Ammon's horn (tissue), 1 donor: ENCODE measurements at regions not wholly inside any gene's neighbourhood (a gene's known extent, or its start where the extent isn't known, plus 50 kb on each side); places are given as distances from the start of the nearest gene placed in this dataset.
"Not testable (repeated sequence)": the region's sequence is repeated elsewhere in the genome, so short reads cannot be mapped to it uniquely, and the experiment has no call there.

Experiments
- DNase-seq: peaks from one replicate; pipeline ENCODE4 v3.0.0-alpha.2; 2016; ENCODE audit warnings: low spot score

DNA sequence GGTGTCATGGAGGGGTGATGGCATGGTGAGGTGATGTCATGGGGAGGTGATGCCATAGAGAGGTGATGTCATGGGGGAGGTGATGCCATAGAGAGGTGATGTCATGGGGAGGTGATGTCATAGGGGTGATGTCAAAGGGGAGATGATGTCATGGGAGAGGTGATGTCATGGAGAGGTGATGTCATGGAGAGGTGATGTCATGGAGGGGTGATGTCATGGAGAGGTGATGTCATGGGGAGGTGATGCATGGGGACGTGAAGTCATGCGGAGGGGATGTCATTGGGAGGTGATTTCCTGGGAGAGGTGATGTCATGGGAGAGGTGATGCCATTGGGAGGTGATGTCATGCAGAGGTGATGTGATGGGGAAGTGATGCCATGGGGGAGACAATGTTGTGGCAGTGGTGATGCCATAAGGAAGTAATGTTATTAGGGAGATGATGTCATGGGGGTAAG lies 92.1 kb upstream of the C1orf174 start:
- no peak for DNase-seq

GRCh38 chr1:3992746-3993145 lies 92.7 kb upstream of the C1orf174 start:
- no peak for DNase-seq

DNA sequence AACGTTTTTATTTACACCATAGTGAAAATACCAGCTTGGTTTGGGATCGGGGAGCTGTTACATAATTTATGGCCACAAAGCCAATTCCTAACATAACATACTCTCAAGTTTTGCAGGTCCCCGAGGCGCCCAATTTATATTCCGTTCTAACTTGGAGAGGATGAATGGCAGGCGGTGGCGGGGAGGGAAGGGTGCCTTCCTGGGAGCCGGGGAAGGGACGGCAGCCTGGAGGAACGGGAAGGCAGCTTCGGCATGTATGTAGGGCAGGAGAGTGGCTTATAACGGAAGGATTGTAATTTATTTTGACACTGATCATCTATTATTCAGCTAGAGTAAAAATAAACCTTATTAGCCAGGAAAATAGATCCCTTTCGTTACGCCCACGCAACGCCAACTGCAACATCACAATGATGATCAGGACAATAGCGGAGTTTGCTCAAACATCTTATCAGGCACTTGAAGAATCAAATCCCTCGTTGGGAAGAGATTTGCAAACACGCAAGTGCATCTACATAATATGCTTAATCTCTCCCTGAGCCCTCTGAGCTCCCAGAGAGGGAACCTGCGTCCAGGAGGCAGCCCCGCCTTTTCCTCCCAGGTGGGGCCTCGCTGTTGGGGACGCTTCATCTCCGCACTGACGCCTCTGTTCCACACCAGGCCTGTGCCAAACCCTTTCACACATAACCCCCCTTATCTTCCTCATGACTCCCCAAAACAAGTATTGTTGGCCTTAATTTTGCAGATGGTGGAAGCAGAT lies 93.7 kb upstream of the C1orf174 start:
- DNase-seq = no peak

GRCh38 chr1:3995141-3995780 lies 95.2 kb upstream of the C1orf174 start:
- no peak for DNase-seq

GRCh38 chr1:3996846-3997705 lies 97.0 kb upstream of the C1orf174 start:
- DNase-seq = no peak

GRCh38 chr1:3998086-3998485 lies 98.0 kb upstream of the C1orf174 start:
- DNase-seq = no peak

DNA sequence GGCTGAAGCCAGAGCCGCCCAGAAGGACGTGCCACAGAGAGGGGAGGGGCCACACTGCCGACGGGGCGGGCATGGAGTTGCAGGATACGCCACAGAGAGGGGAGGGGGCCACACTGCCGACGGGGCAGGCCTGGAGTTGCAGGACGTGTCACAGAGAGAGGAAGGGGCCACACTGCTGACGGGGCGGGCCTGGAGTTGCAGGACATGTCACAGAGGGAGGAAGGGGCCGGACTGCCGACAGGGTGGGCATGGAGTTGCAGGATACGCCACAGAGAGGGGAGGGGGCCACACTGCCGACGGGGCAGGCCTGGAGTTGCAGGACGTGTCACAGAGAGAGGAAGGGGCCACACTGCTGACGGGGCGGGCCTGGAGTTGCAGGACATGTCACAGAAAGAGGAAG lies 99.4 kb upstream of the C1orf174 start:
- not testable (repeated sequence) for DNase-seq

DNA sequence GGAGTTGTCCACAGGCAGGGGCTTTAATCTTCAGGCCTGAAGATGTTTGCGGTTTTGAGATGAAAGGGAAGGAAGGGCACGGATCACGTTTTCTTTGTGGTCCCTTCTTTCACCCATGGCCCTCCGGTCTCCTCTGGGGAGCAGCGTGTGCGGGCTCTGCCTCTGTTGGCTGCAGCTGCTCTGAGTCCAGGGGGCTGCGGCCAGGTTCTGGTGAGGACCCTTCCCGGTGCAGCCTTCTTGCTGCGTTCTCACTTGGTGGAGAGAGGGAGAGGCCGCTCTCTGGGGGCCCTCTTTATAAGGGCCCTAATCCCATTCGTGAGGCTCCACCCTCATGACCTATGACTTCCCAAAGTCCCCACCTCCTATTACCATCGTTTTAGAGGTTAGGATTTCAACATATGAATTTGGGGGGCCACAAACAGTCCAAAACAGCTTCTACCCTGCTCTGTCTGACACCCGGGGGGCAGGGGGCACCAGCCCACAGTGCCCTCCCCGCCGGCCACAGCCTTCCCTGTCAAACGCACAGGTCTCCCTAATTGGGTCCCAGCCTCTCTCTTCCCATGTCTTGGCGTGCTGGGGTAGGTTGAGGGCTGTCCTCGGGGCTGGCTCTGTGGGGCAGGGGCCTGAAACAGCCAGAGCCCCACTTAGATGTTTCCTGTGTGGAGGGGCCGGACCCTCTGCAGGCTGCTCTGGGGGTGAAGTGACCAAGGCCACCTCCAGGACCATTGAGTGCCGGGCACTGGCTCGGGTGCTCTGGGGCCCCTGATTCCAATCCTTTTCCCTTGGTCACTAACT lies 100.1 kb upstream of the C1orf174 start:
- no peak for DNase-seq

DNA sequence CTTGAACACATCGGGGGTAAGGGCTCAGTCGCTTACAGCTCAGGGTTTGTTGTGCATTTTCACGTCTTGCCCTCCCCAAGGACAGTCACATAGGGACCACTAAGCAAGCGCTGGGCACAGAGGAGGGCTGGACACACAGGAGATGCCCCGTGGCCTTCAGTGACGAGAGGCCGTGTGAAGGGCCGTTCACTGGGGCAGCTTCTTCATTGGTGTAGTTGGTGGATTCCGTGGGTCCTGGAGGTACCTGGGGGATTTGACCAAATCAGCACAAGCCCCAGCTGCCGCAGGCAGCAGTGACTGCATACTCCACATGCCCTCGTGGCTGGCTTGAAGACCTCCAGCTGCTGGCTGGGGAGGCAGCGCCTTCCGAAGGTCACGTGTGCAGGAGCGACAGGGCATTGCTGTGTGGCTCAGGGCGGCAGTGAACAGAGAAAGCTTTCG lies 100.8 kb upstream of the C1orf174 start:
- no peak for DNase-seq

DNA sequence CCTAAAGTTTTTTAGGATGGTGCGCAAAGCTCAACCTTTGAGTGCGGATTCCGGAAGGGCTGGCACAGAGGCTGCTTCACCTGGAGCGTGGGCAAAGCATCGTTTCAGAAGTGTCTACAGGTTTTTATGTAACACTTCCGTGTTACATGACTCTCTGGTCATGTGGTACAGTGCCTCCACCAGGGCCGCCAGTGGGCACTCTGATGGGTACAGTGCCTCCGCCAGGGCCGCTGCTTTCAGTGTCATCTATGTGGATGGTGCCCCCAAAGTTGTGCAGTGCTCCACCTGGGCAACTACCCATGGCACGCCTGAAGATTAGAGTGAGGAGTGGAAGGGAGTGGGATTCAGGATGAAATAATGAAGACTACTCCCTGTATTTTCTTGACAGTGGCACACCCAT lies 101.4 kb upstream of the C1orf174 start:
- DNase-seq = no peak

GRCh38 chr1:4002061-4002521 lies 102.0 kb upstream of the C1orf174 start:
- no peak for DNase-seq

GRCh38 chr1:4002741-4003140 lies 102.7 kb upstream of the C1orf174 start:
- DNase-seq = no peak

- DNase-seq = no peak
Observed at GRCh38 chr1:4003846-4004505, 103.9 kb upstream of the C1orf174 start.

DNA sequence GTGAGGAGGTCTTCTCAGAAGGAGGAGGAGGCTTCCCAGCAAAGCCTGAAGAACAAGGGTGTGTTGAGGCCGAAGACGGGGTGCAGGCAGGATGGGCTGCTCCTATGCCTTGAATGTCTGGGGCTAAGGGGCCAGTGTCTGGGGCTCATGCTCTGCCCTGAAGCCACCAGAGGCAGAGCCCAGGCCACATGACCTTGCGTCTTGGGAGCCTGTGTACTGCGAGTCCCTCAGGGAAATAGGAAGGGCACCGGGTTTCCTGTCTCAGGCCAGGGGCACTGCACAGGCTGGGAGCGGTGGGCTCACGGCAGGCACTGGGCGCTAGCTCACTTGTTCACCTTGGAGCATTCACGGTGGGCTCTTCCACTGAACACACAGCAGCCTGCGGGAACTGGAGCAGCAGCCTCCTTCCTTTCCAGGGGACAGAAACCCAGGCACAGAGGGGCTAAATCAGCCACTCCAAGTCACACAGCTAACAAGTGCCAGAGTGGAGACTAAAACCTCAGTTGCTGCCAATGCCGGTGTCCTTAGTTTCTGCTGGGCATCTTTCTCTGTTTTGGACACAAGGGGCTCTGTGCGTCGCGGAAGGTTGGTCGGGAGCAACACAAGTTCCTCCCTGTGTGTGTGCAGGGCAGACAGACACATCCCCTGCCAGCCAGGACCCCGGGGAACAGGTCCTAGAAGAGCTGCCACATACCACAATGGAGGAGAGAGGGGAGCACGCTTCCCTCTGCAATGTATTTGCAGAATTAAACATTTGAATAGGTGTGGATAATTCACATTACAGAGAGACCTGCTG lies 104.8 kb upstream of the C1orf174 start:
- DNase-seq = no peak

DNA sequence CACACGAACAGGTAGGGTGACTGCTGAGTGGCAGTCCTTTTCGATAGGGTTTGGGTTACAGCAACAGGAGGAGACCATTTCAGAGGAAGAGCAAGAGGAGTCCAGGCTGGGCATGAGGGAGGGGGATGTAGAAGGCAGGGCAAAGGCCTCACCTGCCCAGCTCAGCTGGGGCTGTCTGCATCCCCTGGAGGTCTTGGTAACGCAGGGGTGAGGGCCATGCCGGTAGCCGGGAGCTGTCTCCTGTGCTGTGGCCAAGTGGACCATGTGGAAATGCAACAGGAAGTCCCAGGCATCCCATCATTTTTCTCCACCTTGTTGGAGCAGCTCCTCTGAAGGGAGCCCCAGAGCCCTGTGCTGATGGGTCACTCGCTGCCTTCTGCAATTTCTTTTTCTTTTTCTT lies 105.4 kb upstream of the C1orf174 start:
- no peak for DNase-seq

- no peak for DNase-seq
Observed at GRCh38 chr1:4006676-4007374, 106.8 kb upstream of the C1orf174 start.

DNA sequence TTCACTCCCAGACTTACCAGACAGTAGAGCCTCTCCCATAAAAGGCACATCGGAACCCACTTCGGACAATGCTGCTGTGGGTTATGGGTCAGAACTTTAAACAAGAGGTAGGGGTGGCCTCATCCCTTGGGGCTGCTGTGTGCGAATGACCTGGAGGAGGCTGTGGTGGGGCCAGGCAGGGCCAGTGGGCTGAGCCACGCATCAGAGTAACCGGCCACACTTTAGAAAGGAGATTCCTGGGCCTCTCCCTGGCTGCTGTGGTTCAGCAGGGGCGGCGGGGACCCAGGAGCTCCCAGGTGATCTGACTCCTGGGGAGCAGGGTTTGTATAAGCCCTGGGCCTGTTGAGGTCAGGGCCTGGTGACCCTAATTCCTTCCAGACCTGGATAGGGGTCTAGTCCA lies 110.2 kb upstream of the C1orf174 start:
- DNase-seq = no peak

DNA sequence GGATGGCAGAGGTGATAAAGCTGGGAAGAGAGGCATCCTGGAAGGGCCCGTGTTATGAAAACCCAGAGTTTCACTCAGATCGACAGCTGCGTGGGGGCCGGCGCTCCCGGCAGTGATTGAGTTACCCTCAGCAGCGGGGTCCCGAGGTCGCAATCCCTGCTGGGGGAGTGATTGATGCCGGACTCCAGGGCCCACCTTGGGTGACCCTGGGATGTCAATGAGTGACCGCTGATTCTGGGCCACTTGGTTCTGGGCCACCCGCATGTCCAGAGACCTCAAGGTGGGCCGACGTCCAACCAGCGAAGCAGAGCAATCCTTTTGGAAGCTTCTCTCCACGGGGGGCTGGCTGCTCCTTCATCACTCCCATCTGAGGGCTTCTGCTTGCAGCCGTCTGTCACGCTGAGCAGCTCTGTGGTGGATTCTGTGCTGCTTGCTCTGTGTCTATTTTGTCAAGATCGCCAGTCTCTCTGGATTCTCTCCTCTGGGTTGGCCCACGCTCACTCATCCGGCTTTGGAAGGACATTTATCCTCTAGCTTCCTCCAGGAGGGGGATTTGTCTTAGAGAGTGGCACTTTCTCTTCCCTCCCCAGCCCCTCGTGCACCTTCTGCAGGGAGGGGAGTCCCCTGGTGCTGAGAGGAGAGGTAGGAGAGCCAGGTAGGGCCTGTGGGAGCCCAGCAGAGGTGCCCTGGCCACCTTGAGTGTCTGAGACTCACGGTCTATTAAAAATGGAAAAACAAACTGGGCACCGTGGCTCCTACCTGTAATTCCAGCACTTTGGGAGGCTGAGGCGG lies 110.9 kb upstream of the C1orf174 start:
- DNase-seq = no peak
